SK-N-MC (cell line): ENCODE measurements at regions not wholly inside any gene's neighbourhood (a gene's known extent, or its start where the extent isn't known, plus 50 kb on each side); places are given as distances from the start of the nearest gene placed in this dataset.

Source experiments
- EZH2 ChIP-seq: fragments of 200-600 bp; sonication (generic); IDR thresholded peaks from one replicate; pipeline ENCODE4 v1.6.1; 2017; ENCODE audit warnings: antibody characterized with exemption
- POLR2AphosphoS5 ChIP-seq: IDR thresholded peaks from 2 replicates; pipeline ENCODE4 v1.6.1; 2012; ENCODE audit warnings: mild to moderate bottlenecking, low read depth, low read length, borderline replicate concordance

DNA sequence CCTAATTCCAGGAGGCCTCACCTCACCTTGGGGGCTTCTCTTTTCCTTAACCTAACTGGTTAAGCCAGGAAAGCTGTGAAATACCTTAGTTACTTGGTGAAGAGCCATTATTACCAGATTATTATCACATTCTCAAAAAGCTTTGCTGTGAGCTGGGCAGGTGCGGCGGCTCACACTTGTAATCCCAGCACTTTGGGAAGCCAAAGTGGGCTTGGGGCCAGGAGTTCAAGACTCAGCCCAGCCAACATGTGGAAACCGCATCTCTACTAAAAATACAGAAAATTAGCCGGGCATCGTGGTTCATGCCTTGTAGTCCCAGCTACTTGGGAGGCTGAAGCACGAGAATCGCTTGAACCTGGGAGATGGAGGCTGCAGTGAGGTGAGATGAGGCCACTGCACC lies 102.4 kb upstream of the KLF6 start:
- TF ChIP-seq POLR2AphosphoS5 (no peak), EZH2 (no peak)
